Effector memory CD4-positive, alpha-beta T cell (primary cell): ENCODE measurements at regions not wholly inside any gene's neighbourhood (a gene's known extent, or its start where the extent isn't known, plus 50 kb on each side); places are given as distances from the start of the nearest gene placed in this dataset.

Experiments used
- DNase-seq, 3 donors: peaks; one replicate each; pipeline ENCODE4 v3.0.0-alpha.2; 2020
- H3K27ac ChIP-seq: 2 replicates; pipeline ENCODE4 v1.7.0; 2013; ENCODE audit warnings: mild to moderate bottlenecking, low read length, moderate library complexity; ENCODE audit not compliant: insufficient read depth, poor library complexity, severe bottlenecking
- H3K27me3 ChIP-seq: replicated peaks from 2 replicates; pipeline ENCODE4 v1.7.0; 2013; ENCODE audit warnings: mild to moderate bottlenecking, low read length; ENCODE audit not compliant: insufficient read depth, control insufficient read depth, poor library complexity, severe bottlenecking
- H3K36me3 ChIP-seq: 2 replicates; pipeline ENCODE4 v1.7.0; 2013; ENCODE audit warnings: mild to moderate bottlenecking, low read length, moderate library complexity; ENCODE audit not compliant: control insufficient read depth, insufficient read depth
- H3K4me1 ChIP-seq: 2 replicates; pipeline ENCODE4 v1.7.0; 2013; ENCODE audit warnings: low read length, mild to moderate bottlenecking; ENCODE audit not compliant: control insufficient read depth, insufficient read depth, poor library complexity, severe bottlenecking
- H3K4me3 ChIP-seq: 2 replicates; pipeline ENCODE4 v1.7.0; 2013; ENCODE audit warnings: low read length, low read depth, mild to moderate bottlenecking; ENCODE audit not compliant: insufficient read depth, poor library complexity, severe bottlenecking
- H3K9me3 ChIP-seq: 2 replicates; pipeline ENCODE4 v1.7.0; 2013; ENCODE audit warnings: mild to moderate bottlenecking, low read length, moderate library complexity; ENCODE audit not compliant: control insufficient read depth

DNA sequence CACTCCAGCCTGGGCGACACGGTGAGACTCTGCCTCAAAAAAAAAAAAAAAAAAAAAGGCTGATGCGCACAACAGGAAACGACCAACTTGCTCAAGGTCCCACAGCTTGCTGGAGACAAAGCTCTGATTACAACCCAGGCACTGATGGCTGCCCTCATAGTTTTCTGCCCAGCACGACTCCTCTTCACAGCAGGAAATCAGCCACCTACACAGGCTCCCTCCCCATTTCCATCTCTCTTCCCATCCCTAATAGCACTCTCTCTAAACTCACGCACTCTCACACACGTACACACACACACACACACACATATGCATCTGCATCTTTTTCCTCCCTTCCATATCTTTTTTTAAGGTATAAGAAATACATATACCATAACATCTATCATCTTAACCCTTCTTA is 153.5 kb upstream of the SOD1 start:
- DNase-seq: no peak
- Histone ChIP-seq H3K4me1 (peaks cover 10% of the 10 kb centered on the region), H3K4me3 (no peak overlapping the region), H3K9me3 (no peaks in the 10 kb centered on the region), H3K27me3 (no peaks in the 10 kb centered on the region), H3K36me3 (no peaks in the 10 kb centered on the region), H3K27ac (no peak overlapping the region)

- H3K9me3 ChIP-seq: no peaks in the 10 kb centered on the region
- H3K4me3 ChIP-seq: no peak overlapping the region
- no peak overlapping the region for H3K27ac ChIP-seq
- H3K27me3 ChIP-seq: no peaks in the 10 kb centered on the region
- H3K36me3 ChIP-seq: no peaks in the 10 kb centered on the region
- no peak for DNase-seq
- no peaks in the 10 kb centered on the region for H3K4me1 ChIP-seq
Observed at GRCh38 chr21:31503939-31504338, 155.6 kb upstream of the SOD1 start.

DNA sequence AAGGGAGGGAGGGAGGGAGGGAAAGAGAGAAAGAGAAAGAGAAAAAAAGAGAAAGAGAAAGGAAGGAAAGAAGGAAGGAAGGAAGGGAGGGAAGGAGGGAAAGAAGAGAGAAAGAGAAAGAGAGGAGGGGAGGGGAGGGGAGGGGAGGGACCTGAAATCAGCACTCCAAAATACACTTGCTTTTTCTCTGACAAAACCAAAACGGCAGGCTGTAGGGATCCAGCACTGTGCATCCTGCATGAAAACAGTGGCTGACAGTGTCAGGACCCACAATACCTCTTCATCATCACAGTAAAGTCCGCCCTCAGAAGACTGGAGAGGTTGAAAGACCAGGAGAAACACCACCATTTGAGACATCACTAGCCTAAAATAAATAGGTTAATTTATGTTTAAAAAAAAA is 156.0 kb upstream of the SOD1 start:
- Histone ChIP-seq H3K4me1 (no peaks in the 10 kb centered on the region), H3K4me3 (no peak overlapping the region), H3K27me3 (no peaks in the 10 kb centered on the region), H3K36me3 (no peaks in the 10 kb centered on the region), H3K27ac (no peak overlapping the region), H3K9me3 (no peaks in the 10 kb centered on the region)
- DNase-seq: no peak

DNA sequence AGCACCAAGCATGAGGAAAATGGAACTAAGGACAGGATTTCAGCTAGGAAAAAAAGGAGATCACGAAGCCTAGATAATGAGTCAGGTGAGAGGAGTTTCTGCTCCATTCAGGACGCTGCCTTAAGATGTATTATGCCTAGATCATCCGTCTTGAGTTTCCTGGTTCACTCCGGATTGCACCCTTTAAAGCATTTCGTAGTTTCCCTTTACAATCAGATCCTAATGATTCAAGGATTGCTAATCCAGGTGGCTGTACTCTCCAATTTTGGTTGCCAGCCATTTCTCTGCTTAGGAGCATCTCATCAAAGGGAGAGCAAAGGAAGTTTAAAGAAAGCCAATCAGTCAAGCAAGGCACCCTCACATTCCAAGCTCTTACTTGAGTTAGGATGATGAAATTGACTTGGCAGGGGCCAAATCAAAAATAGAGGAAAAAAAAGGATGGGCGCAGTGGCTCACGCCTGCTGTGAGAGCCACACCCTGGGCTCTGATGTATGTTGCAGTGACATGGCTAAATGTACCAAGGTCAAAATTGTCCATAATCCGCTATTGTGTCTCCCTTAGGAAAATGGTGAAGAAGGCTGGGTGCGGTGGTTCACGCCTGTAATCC is 156.9 kb upstream of the SOD1 start:
- DNase-seq: no peak
- Histone ChIP-seq H3K27me3 (no peaks in the 10 kb centered on the region), H3K4me1 (no peaks in the 10 kb centered on the region), H3K27ac (no peak overlapping the region), H3K4me3 (no peak overlapping the region), H3K9me3 (no peaks in the 10 kb centered on the region), H3K36me3 (no peaks in the 10 kb centered on the region)

DNA sequence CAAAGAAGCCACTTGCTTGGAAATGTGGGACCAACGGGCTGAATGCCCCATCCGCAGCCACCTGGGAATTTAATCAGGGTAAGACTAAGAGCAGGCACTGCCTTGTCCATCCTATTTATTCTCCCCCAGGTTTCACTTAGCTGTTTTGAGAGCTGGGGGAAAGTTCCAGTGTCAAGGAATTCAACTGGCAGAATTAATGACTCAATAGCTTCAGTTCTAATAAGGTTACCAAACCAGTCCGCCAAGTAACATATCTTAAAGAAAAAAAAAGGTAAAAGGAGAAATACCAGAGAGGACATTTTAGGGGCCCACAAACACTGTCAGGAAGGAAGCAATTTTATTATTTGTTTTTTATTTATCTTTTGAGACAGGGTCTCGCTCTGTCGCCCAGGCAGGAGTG is 157.6 kb upstream of the SOD1 start:
- Histone ChIP-seq H3K4me3 (no peak overlapping the region), H3K27ac (no peak overlapping the region), H3K36me3 (no peaks in the 10 kb centered on the region), H3K27me3 (no peaks in the 10 kb centered on the region), H3K9me3 (no peaks in the 10 kb centered on the region), H3K4me1 (no peaks in the 10 kb centered on the region)
- no peak for DNase-seq

GRCh38 chr21:31500982-31501381 is 156.9 kb upstream of the TIAM1 start:
- no peak for DNase-seq
- H3K36me3 ChIP-seq: no peaks in the 10 kb centered on the region
- H3K4me1 ChIP-seq: no peaks in the 10 kb centered on the region
- H3K9me3 ChIP-seq: no peaks in the 10 kb centered on the region
- no peaks in the 10 kb centered on the region for H3K27me3 ChIP-seq
- no peak overlapping the region for H3K4me3 ChIP-seq
- no peak overlapping the region for H3K27ac ChIP-seq

- H3K4me3 ChIP-seq: no peak overlapping the region
- H3K36me3 ChIP-seq: no peaks in the 10 kb centered on the region
- DNase-seq: no peak
- H3K27me3 ChIP-seq: no peaks in the 10 kb centered on the region
- no peaks in the 10 kb centered on the region for H3K9me3 ChIP-seq
- H3K4me1 ChIP-seq: no peaks in the 10 kb centered on the region
- H3K27ac ChIP-seq: no peak overlapping the region
Observed at GRCh38 chr21:31500071-31500470, 156.0 kb upstream of the TIAM1 start.

- Histone ChIP-seq H3K27me3 (no peaks in the 10 kb centered on the region), H3K9me3 (no peaks in the 10 kb centered on the region), H3K27ac (no peak overlapping the region), H3K4me1 (no peaks in the 10 kb centered on the region), H3K36me3 (no peaks in the 10 kb centered on the region), H3K4me3 (no peak overlapping the region)
- DNase-seq: no peak
Observed at GRCh38 chr21:31498985-31499384, 154.9 kb upstream of the TIAM1 start.

DNA sequence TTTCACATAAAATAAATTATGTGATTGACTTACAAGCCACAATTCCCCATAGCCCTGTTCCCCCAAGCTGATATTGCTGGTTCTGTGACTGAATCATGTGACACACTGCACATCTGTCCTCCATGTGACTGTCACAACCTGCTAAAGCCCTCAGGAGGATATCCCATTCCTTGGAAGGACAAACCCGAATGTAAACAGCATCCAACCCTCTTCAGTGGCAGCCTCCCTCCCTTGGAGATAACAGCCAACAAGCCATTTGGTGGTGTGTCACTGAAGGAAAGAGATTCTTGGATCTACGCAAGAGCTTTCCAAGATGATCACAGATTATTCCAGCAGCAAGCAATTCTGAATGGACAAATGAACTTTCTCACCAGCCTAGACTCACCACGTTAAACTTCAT is 153.9 kb upstream of the TIAM1 start:
- H3K27me3 ChIP-seq: no peaks in the 10 kb centered on the region
- H3K36me3 ChIP-seq: no peaks in the 10 kb centered on the region
- no peak overlapping the region for H3K4me3 ChIP-seq
- no peak overlapping the region for H3K27ac ChIP-seq
- H3K9me3 ChIP-seq: no peaks in the 10 kb centered on the region
- H3K4me1 ChIP-seq: no peaks in the 10 kb centered on the region
- no peak for DNase-seq

DNA sequence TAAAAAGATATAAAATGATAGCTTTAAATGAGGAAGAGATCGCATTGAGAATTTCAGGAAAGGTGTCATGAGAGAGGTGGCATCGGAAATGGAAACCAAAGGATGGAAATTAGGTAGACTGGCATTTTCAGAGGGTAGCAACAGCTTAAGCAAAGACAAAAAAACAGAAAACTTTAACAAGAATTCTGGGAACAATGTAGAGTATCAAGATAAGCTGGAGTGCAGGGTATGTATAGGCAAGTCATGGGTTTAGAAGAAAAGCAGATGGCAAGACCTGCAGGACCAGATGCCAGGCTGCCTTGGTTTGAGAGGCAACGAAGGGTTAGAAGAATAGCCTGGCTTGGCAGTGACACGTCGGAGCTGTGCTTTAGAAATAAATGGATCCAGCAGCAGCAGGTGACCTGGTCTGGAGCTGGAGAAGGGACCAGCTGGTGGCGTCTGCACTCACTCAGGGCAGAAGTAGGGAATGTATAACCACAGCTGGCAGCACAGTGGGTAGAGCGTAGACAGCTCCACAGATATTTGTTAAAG is 149.4 kb upstream of the TIAM1 start:
- no peak for DNase-seq

More for the DNA sequence above, 149.4 kb upstream of the TIAM1 start:
- Histone ChIP-seq H3K27ac (no peak overlapping the region), H3K36me3 (no peaks in the 10 kb centered on the region), H3K27me3 (no peaks in the 10 kb centered on the region), H3K4me3 (no peak overlapping the region), H3K4me1 (no peaks in the 10 kb centered on the region), H3K9me3 (no peaks in the 10 kb centered on the region)
